ENCODE measurements at regions not wholly inside any gene's neighbourhood (a gene's known extent, or its start where the extent isn't known, plus 50 kb on each side); places are given as distances from the start of the nearest gene placed in this dataset.

DNA sequence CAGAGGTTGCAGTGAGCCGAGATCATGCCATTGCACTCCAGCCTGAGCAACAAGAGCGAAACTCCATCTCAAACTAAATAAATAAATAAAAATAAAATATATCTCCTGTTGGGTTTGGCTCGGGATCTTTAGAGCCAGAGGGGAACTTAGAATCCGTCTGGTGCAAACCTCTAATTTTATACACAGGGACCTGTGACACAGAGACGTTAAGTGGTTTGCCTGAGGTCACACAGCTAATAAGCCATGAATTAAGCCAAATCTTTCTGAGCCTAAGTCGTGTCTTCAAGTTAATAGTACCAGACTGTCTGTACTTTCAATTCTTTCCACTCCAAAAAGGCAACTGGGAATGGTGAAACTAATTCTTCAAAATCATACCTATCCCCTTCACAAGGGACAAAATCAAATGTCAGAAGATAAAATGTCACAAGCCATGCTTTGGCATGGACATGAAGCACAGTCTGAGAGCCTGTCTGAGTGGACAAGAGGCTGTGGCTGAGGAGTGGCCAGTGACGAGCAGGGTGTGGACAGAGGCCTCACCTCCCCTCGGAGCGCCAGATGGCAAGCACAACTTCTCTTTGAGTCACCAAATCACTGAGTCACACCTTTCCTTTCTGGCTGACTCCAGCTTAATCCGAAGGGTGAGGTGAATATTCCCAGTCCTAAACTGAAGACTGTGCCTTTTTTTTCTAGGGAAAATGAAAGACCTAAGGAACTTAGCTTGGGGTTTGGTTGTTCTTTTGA, 177.4 kb downstream of the TFAP2A start:
- DNase-seq: no peak

DNA sequence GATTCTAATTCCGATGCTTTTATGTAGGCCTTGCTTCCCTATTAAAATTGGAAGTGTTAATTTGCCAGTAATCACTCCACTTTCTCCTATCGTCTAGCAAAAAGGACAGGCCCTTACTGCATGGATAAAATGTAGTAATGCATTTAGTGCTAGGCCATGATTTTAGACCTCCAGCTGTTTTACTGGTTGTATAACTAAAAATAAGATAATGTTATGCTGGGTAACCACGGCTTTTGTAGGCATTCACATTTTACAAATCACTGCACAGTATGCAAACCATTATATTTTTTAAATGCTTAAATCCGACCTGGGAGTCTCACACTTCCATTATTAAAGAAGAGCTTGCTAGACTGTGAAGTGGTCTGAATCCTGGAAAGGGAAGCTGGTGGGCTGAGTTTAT, 179.5 kb downstream of the TFAP2A start:
- no peak for DNase-seq

DNA sequence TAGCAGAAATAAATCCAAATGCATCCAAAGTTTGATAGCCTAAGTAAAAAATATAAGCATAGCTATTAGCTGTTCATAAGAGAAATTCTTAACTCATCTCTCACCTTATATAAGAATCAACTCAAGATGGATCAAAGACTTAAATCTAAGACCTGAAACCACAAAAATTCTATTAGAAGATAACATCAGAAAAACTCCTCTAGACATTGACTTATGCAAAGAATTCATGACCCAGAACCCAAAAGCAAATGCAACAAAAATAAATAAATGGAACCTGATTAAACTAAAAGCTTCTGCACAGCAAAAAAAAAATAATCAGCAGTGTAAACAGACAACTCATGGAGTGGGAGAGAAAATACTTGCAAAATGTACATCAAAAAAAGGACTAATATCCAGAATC, 184.3 kb downstream of the TFAP2A start:
- no peak for DNase-seq

DNA sequence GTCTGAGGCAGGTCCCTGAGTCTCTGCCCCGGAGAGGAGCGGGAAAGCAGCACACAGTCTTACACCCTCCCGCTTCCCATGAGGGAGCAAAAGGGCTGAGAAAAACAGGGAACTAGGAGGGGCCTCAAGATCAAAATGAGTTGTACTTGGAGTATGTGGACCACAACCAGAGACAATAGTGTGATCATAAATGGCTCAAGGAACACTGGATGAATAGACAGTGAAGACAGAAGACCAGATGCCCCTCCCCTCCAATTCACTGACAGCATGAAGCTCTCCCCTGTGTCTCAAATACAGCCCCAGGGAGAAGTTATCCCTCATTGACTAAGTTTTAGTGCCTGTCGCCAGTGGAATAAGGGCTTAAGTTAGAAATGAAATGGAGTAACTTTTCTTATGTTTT, 191.0 kb downstream of the TFAP2A start:
- DNase-seq: no peak

DNA sequence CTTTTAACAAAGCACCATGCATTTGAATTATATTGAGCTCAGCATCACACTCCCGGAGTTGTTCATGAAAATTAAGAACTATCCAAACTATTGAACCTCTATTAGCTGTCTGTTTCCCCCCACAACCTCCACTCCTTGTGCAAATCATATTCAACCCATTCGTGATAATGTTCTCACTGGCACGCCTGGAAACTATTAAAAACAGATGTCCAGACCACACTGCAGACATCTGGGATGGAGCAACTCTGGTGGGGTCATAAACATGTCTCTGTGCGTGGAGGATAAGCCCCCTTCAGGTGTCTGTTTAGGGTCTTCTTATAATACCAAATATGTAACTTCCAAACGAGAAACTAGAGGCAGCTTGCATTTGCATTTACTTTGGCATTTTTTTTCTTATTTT, 193.7 kb downstream of the TFAP2A start:
- DNase-seq: no peak

DNA sequence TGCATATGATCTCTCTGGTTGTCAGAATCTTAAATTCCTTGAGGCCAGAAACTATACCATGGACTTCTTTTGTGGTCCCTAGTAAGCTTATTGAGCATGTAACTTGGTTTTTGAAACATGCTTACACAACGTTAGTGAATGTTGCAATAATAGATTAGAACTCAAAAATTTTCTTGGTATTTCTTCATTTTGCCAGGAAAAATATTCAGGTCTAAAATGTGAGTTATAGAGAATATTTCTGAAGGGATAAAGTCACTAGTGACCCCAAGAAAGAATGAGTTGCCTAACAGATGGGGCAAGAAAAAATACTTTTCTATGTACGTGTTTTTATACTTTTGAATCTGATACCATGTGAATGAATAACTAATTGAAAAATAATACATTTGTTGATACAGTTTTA, 195.4 kb downstream of the TFAP2A start:
- DNase-seq: no peak

DNA sequence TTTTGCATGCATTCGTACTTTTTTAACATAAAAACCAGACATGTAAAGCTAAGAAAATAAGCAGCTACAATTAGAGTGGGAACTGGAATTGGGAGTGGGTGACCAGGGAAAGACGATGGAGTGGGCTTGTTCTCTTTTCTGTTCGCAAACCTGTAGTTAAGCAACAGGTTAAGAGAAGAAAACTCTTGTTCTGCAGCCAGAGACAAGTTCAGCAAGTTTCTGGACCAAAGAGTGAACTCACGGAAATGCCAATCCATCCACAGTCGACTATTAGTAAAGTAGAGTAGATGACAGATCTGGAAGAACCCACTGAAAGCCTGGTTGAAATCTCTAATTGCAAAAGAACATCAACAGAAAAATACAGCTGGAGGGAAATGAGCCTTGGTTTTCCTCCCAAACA, 197.8 kb downstream of the TFAP2A start:
- DNase-seq: no peak

DNA sequence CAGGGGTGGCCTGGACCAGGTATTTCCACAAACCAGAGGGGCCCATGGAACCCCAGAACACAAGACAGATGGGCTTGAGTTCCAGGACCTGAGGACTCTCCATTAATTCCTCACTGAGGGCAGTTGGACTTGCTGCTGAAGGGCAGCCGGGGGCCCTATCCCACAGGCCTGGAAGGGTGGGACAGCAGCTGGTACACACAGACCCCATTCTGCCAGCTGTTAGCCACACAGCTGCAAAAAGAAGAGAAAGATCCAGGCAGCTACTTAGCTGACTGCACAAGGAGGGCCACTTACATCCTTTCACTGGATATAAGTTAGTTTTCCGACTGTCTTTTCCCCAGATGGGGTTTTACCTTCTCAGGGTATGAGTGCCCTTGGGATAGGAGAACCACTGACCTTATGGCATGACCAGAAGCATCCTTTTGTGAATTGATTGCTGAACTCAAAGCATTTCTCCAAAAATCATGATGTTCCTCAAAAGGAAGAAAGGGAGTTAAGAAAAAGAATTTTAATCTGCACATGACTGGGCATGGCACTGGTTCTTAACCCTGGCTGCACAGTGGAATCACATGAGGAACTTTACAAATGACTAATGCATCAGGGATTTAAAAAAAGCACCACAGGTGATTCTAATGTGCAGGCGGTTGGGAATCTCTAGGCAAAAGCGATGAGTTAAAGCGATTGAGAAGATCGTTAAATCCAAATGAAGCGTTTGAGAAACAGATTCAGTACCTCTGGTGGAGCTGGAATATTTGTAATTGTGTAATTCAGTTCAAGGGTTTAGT, 199.4 kb downstream of the TFAP2A start:
- DNase-seq: no peak

DNA sequence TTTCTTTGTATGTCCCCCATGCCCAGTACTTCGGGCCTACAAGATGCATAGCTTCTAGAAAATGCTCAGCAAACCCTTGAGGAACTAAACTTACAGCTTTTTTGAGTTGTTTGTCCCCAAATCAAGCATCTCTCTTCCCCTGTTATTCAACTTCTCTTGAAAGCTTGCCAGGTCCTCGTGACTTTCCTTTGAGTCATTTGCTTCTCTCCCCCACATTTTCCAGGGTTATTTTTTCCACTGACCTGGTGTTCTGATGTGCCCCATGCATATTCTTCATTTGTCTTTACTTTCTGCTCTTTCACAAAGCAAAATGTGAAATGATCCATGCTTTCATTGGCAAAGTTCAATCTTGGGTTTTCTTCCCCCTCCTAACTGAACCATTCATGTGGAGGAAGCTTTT, 204.8 kb downstream of the TFAP2A start:
- DNase-seq: peak; percentile 1

DNA sequence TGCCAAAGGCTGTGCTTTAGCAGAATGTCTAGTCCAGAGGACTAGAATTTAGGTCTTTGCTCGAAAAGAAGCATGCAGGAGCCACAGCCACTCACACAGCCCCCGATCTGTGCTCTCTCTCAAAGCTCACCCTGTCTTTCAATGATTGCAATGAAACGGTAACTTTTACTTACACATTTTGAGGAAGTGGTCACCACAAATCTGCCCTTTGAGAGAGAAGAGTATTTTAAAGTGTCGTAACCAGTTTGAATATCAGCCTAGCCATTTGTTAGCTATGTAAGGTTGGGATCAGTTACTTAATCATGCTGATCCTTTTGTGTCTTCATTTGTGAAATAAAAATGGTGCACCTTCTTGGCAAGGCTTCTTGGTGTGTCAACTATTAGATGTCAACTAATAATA, 209.0 kb downstream of the TFAP2A start:
- DNase-seq: no peak

DNA sequence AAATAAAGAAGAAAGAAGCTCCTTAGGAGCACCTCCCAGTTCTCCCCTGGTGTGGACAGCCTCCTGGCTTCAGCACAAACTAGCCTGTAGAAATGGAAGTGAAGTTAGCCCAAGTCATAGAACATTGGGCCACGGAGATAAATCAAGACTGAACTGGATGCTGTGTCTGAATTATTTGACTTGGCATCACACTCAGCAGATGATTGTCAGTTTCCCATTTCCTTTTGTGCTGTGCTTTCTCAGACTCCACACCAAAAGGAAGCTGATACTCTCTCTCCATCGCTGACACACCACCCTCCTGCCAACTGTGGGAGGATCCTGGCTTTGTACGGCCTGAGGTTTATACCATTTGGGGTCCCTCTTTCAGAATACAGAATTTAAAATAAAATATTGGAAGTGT, 209.8 kb downstream of the TFAP2A start:
- no peak for DNase-seq

DNA sequence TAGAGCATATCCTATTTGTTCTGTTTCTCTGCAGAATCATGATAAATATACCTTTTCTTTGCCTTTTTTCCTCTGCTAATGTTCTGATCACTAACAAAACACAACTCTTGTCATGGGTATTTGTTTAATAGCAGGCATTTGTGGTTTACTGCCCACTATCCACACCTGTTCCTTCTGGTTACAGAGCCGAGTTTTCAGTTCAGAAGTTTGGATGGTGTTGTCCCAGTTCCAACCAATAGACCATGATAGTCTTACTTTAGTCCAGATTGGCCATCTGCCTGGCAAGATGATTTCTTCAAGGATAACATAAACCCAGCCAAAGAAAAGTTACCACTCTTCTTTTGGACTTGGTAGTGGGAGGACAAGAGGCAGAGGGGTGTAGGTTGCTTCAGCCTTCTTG, 211.2 kb downstream of the TFAP2A start:
- DNase-seq: no peak

DNA sequence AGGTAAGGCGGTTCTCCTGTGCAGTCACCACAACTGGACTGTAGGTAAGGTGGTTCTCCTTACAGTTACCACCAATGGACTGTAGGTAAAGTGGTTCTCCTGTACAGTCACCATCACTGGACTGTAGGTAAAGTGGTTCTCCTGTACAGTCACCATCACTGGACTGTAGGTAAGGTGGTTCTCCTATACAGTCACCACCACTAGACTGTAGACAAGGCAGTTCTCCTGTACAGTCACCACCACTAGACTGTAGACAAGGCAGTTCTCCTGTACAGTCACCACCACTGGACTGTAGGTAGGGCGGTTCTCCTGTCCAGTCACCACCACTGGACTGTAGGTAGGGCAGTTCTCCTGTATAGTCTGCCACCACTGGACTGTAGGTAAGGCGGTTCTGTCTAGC, 212.3 kb downstream of the TFAP2A start:
- DNase-seq: no peak

DNA sequence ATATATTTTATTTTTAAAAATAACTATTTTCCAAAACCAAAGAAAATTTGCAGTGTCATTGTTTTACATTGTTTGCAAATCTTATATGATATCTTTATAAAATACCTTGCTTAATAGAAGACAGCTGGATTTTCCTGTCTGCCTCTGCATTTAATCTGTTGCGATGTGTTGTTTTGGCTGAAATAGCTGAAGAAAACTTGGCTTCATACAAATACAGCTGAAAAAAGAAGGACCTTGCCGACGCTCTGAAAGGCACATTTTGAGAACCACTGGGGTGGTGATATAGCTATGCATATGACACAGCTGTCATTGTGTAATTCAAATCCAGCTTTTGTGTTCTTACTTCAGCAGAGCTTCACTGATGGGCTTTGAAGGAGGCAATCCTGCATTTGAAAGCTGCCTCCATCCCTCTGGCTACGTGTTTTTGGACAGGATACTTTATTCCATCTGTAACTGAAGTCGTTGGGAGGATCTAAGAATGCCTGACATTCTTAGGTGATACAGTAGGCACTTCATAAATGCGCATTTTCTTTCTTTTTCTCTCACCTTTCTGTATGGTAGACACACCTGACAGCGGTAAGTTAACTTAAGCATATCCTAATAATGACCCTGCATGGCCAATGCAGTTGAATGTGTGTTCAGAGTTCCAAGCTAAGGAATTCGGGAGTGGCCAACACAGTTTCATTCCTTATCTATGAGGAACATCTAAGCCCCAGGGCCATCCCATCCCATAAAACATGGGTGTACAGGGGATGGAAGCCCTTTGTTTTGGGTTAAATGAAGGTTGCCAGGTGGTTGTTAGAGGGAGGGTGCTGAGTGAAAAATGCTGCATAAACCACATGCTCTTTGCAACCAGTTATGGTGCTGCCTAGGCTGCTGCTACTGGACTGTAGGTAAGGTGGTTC, 213.0 kb downstream of the TFAP2A start:
- no peak for DNase-seq

DNA sequence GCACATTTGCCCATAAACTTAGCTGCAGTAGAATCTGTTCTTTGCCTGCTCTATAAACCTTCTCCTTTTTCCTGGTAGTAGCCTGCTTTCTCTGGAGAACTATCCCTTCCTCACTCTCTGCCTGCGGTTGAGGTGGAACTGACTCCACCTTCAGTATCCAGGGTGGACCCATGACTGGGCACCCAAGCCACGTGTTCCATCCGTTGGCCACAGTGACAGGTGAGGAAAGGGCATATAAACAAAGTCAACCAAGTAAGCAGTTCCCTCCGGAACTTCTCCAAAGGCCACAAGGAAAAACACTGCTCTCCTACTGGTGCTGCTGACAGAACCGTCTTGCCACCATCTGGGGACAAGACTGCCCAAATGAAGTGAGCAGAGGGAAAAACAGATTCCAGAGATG, 218.8 kb downstream of the TFAP2A start:
- no peak for DNase-seq

DNA sequence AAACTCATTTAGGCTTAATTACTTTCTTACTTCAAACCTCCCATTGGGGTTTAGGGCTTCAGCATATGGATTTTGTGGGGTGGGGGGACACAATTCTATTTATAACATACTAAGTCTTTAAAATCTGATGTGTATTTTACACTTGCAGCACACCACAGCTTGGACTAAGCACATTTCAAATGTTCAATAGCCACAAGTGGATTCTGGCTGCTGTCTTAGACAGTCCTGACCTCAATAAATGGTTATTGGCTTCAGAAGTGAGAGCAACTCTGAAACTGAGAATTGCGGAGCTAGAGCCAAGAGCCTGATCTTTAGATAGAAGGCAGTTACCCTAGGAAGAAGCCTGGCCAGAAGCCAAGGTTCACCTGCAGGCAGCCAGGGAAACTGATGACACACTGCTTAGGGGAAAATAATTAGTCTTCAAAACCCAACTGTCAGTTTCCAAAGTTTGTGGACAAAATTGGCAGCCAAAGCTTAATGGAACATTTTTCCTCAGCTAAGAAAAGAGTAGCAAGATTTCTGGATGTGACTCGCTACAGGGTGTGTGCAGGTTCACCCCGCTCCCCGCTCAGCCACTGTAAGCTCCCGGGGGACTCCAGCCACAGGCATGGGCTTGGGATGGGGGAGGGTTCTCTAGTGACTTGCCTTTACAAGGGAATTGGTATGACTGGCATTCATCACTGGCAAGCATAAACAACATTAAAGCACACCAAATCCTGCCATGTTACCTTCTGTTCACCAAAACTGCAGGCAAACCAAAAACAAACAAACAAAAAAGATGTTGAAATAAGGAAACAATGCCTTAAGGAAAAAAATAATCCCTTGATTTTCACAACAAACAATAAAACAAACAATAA, 219.8 kb downstream of the TFAP2A start:
- DNase-seq: no peak

DNA sequence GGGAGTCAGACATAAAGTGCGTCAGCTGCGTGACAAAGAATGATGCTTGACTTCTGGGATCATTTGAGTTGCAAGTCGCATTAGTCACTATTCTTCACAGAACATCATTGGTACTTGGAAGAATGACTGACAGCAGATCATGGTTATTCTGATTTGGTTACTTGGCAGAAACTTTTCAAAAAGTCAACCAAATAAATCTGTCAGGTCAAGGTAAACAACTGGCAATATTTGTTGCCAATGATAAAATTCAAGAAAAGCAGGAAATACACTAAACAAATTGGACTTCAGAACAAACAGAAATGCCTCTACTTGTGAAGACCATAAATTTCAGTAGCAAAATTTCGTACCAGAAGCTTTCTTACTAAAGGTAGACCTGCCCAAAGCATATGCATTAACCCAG, 221.6 kb downstream of the TFAP2A start:
- no peak for DNase-seq

DNA sequence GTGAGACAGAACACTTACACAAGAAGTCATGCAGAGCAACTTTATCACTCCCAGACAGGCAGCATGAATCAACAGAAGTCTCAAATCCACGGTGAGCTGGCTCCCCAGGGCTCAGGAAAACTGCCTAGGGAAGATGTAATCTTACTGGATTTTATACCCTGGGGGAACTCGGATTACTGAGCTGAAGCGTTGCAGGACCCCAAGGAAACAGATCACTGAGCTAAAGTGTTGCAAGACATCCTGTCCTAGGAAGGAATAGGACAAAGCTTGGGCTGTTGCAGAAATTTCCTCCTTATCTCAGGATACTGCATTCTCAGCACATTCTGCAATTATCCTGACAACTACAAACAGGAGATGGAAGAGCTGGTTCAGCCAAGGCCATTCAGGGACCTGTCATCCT, 224.8 kb downstream of the TFAP2A start:
- no peak for DNase-seq

DNA sequence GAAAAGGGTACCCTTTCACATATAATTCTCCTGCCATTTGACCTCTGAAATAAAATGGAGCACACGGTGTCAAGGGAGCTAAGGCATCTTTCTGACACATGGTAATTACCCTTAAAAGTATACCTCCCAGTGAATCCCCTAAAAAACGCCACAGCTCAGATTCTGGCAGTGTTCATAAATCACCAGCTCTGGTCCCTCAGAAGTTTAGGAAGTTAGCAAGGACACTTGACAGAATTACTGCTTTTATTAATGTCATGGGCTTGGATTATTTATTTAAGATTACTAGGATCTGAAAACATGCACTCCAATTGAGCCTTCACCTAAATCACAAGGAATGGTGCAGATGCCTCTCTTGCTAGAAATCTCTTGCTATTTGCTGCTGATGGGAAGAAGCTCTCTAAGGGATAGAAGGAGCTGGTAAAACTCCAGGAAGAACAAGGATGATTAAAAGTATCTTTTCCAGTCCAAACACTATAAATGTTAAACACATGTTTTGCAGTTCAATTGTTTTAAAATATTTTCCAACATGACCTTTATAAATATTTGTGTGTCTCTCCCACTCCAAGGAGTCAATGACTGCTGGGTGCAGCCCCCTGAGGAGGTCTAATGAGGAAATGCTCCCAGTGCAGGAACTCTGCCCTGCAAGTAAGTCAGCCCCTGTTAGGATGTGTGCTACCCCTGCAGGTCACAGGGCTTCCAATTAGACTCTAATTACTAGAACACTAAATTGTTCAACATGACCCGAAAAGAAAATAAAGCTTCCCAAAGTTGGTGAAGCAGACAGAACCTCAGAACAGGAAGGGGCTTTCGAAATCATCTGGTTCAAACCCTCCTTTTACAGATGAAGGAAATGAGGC, 230.3 kb downstream of the TFAP2A start:
- DNase-seq: no peak

DNA sequence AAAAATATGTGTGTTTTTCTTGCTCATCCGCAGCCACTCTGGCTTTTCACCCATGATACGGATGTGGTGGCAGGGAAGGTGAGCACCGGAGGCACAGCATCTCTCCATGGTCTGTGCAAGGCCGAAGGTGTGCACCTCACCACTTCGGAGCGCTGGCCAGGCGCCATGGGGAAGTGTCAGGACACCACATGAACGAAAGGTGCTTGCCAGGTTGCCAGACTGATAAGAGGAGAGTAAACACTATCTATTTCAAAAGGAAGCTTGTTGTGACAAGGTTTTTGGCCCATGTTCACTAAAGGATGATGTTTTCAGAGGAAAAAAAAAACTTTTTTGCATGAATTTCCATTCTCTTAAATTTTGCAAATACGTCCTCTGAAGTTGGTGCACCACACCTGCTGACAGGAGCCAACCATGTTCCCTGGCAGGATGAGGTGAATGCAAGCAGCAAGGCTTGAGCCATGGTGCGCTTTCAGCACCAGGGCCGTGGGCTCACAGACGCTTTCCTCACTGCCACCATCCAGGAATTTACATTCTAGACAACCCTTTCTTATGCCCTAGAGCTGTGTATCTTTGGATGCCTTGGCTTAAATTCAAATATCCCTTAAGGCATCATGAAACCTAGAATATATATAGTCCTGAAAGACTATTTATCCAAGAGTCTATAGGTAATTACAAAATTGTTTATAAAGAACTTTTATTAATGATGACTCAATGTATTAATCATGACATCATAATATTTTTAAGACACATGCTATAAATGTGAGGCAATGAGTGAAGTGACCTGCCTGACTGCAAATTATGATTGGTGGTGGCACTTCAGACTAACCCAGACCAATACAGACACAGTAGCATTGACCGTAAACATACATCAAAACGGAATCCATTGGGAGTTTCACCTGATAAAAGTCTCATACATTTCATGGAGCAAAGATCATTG, 234.5 kb downstream of the TFAP2A start:
- DNase-seq: no peak

All from fibroblast of skin of scalp (primary cell).